ENCODE measurements at regions not wholly inside any gene's neighbourhood (a gene's known extent, or its start where the extent isn't known, plus 50 kb on each side); places are given as distances from the start of the nearest gene placed in this dataset.

DNA sequence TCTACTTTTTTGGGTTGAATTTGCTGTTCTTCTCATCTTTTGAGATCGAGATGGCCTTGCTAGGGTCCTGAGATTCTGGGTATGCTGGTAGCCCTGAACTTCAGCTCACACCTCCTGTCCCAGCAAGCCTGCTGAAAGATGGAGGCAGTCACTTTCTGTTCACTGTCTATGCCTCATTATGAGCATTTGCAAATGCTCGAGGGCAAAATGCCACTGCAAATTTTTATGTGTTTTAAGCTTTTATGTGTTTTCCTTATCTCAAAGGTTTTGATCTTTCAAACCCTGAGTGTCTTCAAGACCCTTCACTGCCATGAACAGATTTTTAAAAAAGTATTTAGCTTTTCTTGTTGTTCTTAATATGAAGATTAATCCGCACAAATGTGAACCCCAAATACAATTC, 766.7 kb upstream of the HS6ST1 start:
- H3K4me3 ChIP-seq (ENCODE audit: low read depth, low read length) = no peak overlapping the region
- H3K4me1 ChIP-seq (ENCODE audit: control insufficient read depth, insufficient read depth, low read length) = peaks cover 6% of the 10 kb centered on the region
- H3K27me3 ChIP-seq (ENCODE audit: control insufficient read depth, insufficient read depth, low read length) = no peaks in the 10 kb centered on the region
- no peaks in the 10 kb centered on the region for H3K36me3 ChIP-seq (ENCODE audit: control insufficient read depth, insufficient read depth, low read length)
- no peak overlapping the region for H3K27ac ChIP-seq (ENCODE audit: low read depth, low read length)
- H3K9ac ChIP-seq (ENCODE audit: low read depth, low read length) = no peak overlapping the region
- H3K9me3 ChIP-seq (ENCODE audit: control insufficient read depth, insufficient read depth, low read length) = no peaks in the 10 kb centered on the region

GRCh38 chr2:129087133-129087813, 768.6 kb upstream of the HS6ST1 start:
- no peak overlapping the region for H3K27ac ChIP-seq (ENCODE audit: low read depth, low read length)
- no peaks in the 10 kb centered on the region for H3K4me1 ChIP-seq (ENCODE audit: control insufficient read depth, insufficient read depth, low read length)
- H3K4me3 ChIP-seq (ENCODE audit: low read depth, low read length) = no peak overlapping the region
- H3K36me3 ChIP-seq (ENCODE audit: control insufficient read depth, insufficient read depth, low read length) = no peaks in the 10 kb centered on the region
- no peaks in the 10 kb centered on the region for H3K9me3 ChIP-seq (ENCODE audit: control insufficient read depth, insufficient read depth, low read length)
- H3K27me3 ChIP-seq (ENCODE audit: control insufficient read depth, insufficient read depth, low read length) = no peaks in the 10 kb centered on the region
- no peak overlapping the region for H3K9ac ChIP-seq (ENCODE audit: low read depth, low read length)

GRCh38 chr2:129091620-129092019, 773.0 kb upstream of the HS6ST1 start:
- H3K4me1 ChIP-seq (ENCODE audit: control insufficient read depth, insufficient read depth, low read length) = no peaks in the 10 kb centered on the region
- H3K9ac ChIP-seq (ENCODE audit: low read depth, low read length) = no peak overlapping the region
- no peaks in the 10 kb centered on the region for H3K27me3 ChIP-seq (ENCODE audit: control insufficient read depth, insufficient read depth, low read length)
- H3K27ac ChIP-seq (ENCODE audit: low read depth, low read length) = no peak overlapping the region
- H3K4me3 ChIP-seq (ENCODE audit: low read depth, low read length) = no peak overlapping the region
- H3K36me3 ChIP-seq (ENCODE audit: control insufficient read depth, insufficient read depth, low read length) = no peaks in the 10 kb centered on the region
- no peaks in the 10 kb centered on the region for H3K9me3 ChIP-seq (ENCODE audit: control insufficient read depth, insufficient read depth, low read length)

GRCh38 chr2:129092956-129093355, 774.3 kb upstream of the HS6ST1 start:
- no peaks in the 10 kb centered on the region for H3K36me3 ChIP-seq (ENCODE audit: control insufficient read depth, insufficient read depth, low read length)
- no peaks in the 10 kb centered on the region for H3K9me3 ChIP-seq (ENCODE audit: control insufficient read depth, insufficient read depth, low read length)
- no peak overlapping the region for H3K27ac ChIP-seq (ENCODE audit: low read depth, low read length)
- H3K4me3 ChIP-seq (ENCODE audit: low read depth, low read length) = no peak overlapping the region
- no peaks in the 10 kb centered on the region for H3K27me3 ChIP-seq (ENCODE audit: control insufficient read depth, insufficient read depth, low read length)
- no peak overlapping the region for H3K9ac ChIP-seq (ENCODE audit: low read depth, low read length)
- no peaks in the 10 kb centered on the region for H3K4me1 ChIP-seq (ENCODE audit: control insufficient read depth, insufficient read depth, low read length)

DNA sequence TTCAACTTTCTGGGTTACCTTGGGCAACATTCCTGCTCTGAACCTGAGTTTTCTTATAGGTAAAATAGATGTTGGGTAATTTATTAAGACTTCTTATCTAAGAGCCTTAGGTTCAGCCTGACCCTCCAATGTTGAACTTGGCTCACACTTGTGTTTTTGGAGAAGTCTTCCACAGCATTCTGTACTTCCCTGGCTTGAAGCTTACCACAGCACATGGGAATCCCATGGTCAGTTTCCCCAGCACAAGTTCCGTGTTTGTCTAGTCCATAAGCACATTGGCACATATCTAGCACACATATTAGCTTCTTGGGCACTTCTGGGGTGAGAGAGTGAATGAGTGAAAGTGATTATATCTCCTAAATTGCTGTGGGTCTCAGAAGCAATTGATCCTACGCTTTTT, 782.5 kb upstream of the HS6ST1 start:
- Histone ChIP-seq H3K9me3 (ENCODE audit: control insufficient read depth, insufficient read depth, low read length) (no peaks in the 10 kb centered on the region), H3K9ac (ENCODE audit: low read depth, low read length) (no peak overlapping the region), H3K36me3 (ENCODE audit: control insufficient read depth, insufficient read depth, low read length) (no peaks in the 10 kb centered on the region), H3K4me3 (ENCODE audit: low read depth, low read length) (no peak overlapping the region), H3K27me3 (ENCODE audit: control insufficient read depth, insufficient read depth, low read length) (0 out of 2 replicates have a peak, but pooled peaks cover 3% of the 10 kb centered on the region), H3K4me1 (ENCODE audit: control insufficient read depth, insufficient read depth, low read length) (no peaks in the 10 kb centered on the region; the same call in 1 of the 2 replicates), H3K27ac (ENCODE audit: low read depth, low read length) (no peak overlapping the region)

DNA sequence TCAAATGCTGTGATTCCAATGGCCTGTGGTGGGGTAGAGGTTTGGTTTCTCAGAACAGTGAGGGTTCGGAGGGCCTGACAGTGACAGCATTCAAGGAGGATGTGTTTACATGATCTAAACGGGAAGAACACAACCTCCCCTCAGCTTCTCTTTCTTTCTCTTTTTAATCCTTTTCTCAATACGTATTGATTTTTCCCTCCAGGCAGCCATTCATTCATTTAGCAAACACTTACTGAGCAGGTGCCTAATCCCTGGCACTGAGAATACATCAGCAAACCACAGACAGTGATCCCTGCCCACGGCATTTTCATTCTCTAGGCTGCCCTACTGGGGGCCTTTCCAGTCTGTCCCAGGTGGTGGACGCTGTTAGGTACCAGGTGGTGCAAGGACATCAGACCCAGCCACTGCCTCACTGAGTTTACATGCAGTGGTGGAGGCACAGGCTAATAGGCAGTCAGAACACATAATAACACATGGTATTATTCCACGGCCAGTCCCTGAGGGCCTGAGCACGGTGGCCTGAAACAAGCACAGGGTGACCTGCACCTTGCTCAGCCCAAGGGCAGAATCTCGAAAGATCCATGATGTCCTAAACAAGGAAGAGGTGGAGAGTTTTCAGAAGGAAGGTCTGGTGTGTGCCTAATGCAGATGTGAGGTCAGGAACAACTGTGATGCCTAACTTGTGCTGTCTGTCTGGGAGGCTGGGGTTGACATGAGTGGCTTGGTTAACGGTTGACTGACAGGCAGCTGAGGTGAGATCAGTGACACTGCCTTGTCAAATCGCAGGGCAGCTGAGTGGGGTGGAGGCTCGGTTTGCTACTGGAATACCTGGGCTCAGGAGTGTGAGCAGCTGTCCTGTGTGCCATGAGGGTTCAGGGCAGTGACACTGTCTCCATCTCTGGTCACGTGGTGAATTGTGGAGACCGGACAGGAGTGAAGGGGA, 785.5 kb upstream of the HS6ST1 start:
- H3K4me3 ChIP-seq (ENCODE audit: low read depth, low read length) = no peak overlapping the region
- H3K9ac ChIP-seq (ENCODE audit: low read depth, low read length) = no peak overlapping the region
- no peaks in the 10 kb centered on the region for H3K36me3 ChIP-seq (ENCODE audit: control insufficient read depth, insufficient read depth, low read length)
- no peak overlapping the region for H3K27ac ChIP-seq (ENCODE audit: low read depth, low read length)
- H3K4me1 ChIP-seq (ENCODE audit: control insufficient read depth, insufficient read depth, low read length) = no peaks in the 10 kb centered on the region; the same call in 1 of the 2 replicates
- no peaks in the 10 kb centered on the region for H3K9me3 ChIP-seq (ENCODE audit: control insufficient read depth, insufficient read depth, low read length)
- H3K27me3 ChIP-seq (ENCODE audit: control insufficient read depth, insufficient read depth, low read length) = 0 out of 2 replicates have a peak, but pooled peaks cover 3% of the 10 kb centered on the region

DNA sequence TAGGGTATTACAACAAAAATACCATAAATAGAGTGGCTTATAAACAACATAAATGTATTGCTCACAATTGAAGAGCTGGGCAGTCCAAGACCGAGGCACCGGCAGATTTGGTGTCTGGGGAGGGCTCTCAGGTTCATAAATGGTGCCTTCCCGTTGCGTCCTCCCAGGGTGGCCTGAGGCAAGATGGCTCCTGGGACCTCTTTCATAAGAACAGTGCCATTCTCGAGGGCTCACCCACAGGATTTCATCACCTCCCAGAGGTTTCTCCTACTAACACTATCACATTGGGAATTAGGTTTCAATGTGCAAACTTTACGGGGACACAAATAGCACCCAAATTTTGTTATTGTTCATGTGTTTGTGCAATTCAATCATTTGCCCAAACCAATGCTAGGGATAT, 793.5 kb upstream of the HS6ST1 start:
- Histone ChIP-seq H3K36me3 (ENCODE audit: control insufficient read depth, insufficient read depth, low read length) (no peaks in the 10 kb centered on the region), H3K4me3 (ENCODE audit: low read depth, low read length) (no peak overlapping the region), H3K4me1 (ENCODE audit: control insufficient read depth, insufficient read depth, low read length) (no peaks in the 10 kb centered on the region), H3K9me3 (ENCODE audit: control insufficient read depth, insufficient read depth, low read length) (no peaks in the 10 kb centered on the region), H3K27ac (ENCODE audit: low read depth, low read length) (no peak overlapping the region), H3K27me3 (ENCODE audit: control insufficient read depth, insufficient read depth, low read length) (no peaks in the 10 kb centered on the region), H3K9ac (ENCODE audit: low read depth, low read length) (no peak overlapping the region)

DNA sequence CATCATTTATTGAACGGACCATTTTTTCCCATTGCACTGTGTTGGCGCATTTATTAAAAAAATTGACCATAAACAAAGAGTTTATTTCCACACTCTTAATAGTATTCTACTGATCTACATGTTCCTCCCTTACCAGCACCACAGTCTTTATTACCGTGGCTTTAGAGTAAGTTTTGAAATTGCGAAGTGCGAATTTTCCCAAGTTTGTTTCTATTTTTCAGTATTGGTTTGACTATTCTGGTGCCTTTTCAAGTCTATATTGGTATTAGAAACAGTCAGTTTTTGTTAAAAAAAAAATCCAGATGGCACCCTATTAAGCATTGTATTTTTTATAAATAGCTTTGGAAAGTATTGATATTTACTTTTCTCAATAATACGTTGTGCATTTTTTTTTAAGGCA, 795.1 kb upstream of the HS6ST1 start:
- Histone ChIP-seq H3K9me3 (ENCODE audit: control insufficient read depth, insufficient read depth, low read length) (no peaks in the 10 kb centered on the region), H3K27me3 (ENCODE audit: control insufficient read depth, insufficient read depth, low read length) (no peaks in the 10 kb centered on the region), H3K4me1 (ENCODE audit: control insufficient read depth, insufficient read depth, low read length) (no peaks in the 10 kb centered on the region), H3K36me3 (ENCODE audit: control insufficient read depth, insufficient read depth, low read length) (no peaks in the 10 kb centered on the region), H3K9ac (ENCODE audit: low read depth, low read length) (no peak overlapping the region), H3K4me3 (ENCODE audit: low read depth, low read length) (no peak overlapping the region), H3K27ac (ENCODE audit: low read depth, low read length) (no peak overlapping the region)

DNA sequence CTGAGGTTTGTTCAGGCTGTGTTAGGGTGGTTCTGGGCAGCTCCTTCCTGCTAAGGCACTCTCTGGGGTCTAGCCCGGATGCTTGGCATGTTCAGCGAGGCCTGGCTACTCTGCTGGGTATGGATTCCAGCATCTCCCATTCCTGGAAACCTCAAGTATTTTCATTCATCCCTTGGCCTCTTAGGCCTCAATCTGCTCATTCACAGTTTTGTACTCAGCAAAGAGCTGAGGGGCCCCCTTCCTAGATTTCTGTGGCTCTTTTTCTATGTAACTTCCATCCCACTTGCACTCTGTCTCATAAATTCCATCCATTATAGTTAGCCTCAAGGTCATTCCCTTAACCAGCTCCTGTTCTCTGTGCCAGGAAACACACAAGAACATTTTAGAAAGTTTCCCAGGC, 798.8 kb upstream of the HS6ST1 start:
- Histone ChIP-seq H3K4me1 (ENCODE audit: control insufficient read depth, insufficient read depth, low read length) (no peaks in the 10 kb centered on the region), H3K9ac (ENCODE audit: low read depth, low read length) (no peak overlapping the region), H3K27ac (ENCODE audit: low read depth, low read length) (no peak overlapping the region), H3K36me3 (ENCODE audit: control insufficient read depth, insufficient read depth, low read length) (no peaks in the 10 kb centered on the region), H3K4me3 (ENCODE audit: low read depth, low read length) (no peak overlapping the region), H3K27me3 (ENCODE audit: control insufficient read depth, insufficient read depth, low read length) (no peaks in the 10 kb centered on the region), H3K9me3 (ENCODE audit: control insufficient read depth, insufficient read depth, low read length) (no peaks in the 10 kb centered on the region)

DNA sequence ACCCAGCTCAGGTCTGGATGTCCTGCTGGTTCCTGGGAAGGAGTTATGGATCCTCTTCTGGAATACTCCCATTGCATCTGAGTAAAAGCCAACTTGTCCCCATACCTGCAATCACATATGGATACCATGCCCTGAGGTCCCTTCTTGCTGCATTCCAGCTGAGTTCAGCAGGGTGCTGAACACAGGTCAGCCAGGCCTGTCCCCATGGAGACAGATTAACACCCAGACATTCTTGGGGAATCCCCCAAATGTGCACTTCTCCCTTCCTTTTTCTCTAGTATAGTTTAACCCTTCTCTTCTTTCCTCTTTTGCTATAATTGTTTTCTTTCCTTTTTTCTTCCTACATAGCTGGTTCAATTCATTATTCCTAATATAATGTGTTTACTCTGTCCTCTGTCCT, 799.6 kb upstream of the HS6ST1 start:
- H3K4me1 ChIP-seq (ENCODE audit: control insufficient read depth, insufficient read depth, low read length) = no peaks in the 10 kb centered on the region
- H3K36me3 ChIP-seq (ENCODE audit: control insufficient read depth, insufficient read depth, low read length) = no peaks in the 10 kb centered on the region
- no peak overlapping the region for H3K4me3 ChIP-seq (ENCODE audit: low read depth, low read length)
- no peaks in the 10 kb centered on the region for H3K9me3 ChIP-seq (ENCODE audit: control insufficient read depth, insufficient read depth, low read length)
- H3K27ac ChIP-seq (ENCODE audit: low read depth, low read length) = no peak overlapping the region
- H3K27me3 ChIP-seq (ENCODE audit: control insufficient read depth, insufficient read depth, low read length) = no peaks in the 10 kb centered on the region
- no peak overlapping the region for H3K9ac ChIP-seq (ENCODE audit: low read depth, low read length)

- H3K9ac ChIP-seq (ENCODE audit: low read depth, low read length) = no peak overlapping the region
- no peaks in the 10 kb centered on the region for H3K36me3 ChIP-seq (ENCODE audit: control insufficient read depth, insufficient read depth, low read length)
- no peak overlapping the region for H3K4me3 ChIP-seq (ENCODE audit: low read depth, low read length)
- H3K9me3 ChIP-seq (ENCODE audit: control insufficient read depth, insufficient read depth, low read length) = no peaks in the 10 kb centered on the region
- H3K27me3 ChIP-seq (ENCODE audit: control insufficient read depth, insufficient read depth, low read length) = no peaks in the 10 kb centered on the region
- no peak overlapping the region for H3K27ac ChIP-seq (ENCODE audit: low read depth, low read length)
- H3K4me1 ChIP-seq (ENCODE audit: control insufficient read depth, insufficient read depth, low read length) = no peaks in the 10 kb centered on the region
Observed at GRCh38 chr2:129129087-129129486, 810.4 kb upstream of the HS6ST1 start.
